ENCODE measurements at regions not wholly inside any gene's neighbourhood (a gene's known extent, or its start where the extent isn't known, plus 50 kb on each side); places are given as distances from the start of the nearest gene placed in this dataset.

DNA sequence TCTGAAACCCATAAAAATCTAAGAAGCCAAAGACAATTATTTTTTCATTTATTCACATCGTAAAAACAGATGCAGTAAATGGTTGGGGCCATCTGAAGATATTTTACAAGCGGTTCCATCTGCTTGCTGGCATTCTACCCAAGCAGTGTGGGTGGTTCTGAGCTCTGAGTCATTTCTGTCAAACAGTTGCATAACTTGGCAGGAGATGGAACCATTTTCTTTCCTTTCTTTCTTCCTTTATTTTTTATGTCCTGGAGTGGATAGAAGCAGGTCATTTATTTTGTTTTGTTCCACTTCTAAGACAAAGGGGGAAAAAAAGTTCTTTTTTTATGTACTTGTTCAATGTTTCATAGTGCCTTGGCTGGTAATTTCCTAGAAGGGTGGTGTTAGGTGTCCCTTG, 1151.9 kb upstream of the GOT2 start:
- Histone ChIP-seq H3K9me3 (ENCODE audit: control insufficient read depth, insufficient read depth, low read length) (no peaks in the 10 kb centered on the region), H3F3A (ENCODE audit: control insufficient read depth, insufficient read depth) (no peaks in the 10 kb centered on the region), H3K4me1 (ENCODE audit: control insufficient read depth, low read length) (no peaks in the 10 kb centered on the region), H3K27ac (ENCODE audit: low read depth, low read length) (no peak overlapping the region), H3K4me3 (ENCODE audit: low read length) (no peak overlapping the region), H3K4me2 (ENCODE audit: low read length) (no peak overlapping the region), H3K9me2 (replicated peaks; ENCODE audit: control insufficient read depth, low read length) (no peaks in the 10 kb centered on the region), H3K79me2 (ENCODE audit: control insufficient read depth, low read length) (no peaks in the 10 kb centered on the region), H3K36me3 (ENCODE audit: control insufficient read depth, low read length) (no peaks in the 10 kb centered on the region), H3K27me3 (ENCODE audit: control insufficient read depth, low read length) (no peaks in the 10 kb centered on the region), H4K20me1 (ENCODE audit: control insufficient read depth, insufficient read depth, low read depth, low read length) (no peaks in the 10 kb centered on the region)
- TF ChIP-seq, protein P1, sequence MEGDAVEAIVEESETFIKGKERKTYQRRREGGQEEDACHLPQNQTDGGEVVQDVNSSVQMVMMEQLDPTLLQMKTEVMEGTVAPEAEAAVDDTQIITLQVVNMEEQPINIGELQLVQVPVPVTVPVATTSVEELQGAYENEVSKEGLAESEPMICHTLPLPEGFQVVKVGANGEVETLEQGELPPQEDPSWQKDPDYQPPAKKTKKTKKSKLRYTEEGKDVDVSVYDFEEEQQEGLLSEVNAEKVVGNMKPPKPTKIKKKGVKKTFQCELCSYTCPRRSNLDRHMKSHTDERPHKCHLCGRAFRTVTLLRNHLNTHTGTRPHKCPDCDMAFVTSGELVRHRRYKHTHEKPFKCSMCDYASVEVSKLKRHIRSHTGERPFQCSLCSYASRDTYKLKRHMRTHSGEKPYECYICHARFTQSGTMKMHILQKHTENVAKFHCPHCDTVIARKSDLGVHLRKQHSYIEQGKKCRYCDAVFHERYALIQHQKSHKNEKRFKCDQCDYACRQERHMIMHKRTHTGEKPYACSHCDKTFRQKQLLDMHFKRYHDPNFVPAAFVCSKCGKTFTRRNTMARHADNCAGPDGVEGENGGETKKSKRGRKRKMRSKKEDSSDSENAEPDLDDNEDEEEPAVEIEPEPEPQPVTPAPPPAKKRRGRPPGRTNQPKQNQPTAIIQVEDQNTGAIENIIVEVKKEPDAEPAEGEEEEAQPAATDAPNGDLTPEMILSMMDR (IDR thresholded peaks at IDR 0.05; ENCODE audit: low read depth, low read length, poor library complexity, severe bottlenecking): no peak
- TF ChIP-seq EZH2phosphoT487 (IDR thresholded peaks at IDR 0.05; ENCODE audit: borderline replicate concordance, low read length): no peak

DNA sequence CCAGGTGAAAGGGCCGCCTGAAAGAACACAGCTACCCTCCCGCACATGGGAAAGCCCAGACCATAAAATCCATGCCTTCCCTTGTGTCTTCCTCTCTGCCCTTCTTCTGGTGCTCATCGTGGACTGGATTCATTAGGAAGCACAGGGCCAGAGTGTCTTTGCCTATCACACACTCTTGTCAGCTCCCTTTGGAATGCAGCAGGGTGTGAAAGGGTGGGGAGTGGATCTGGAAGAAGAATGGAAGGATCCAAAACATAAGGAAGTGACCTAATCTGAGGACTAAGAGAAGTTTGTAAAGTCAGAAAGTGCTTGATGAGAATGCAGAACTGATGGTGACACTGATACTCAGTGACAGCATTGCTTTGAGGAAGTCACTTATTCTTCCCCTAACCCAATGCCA, 1147.3 kb upstream of the GOT2 start:
- TF ChIP-seq EZH2phosphoT487 (IDR thresholded peaks at IDR 0.05; ENCODE audit: borderline replicate concordance, low read length): no peak
- TF ChIP-seq, protein P1 (IDR thresholded peaks at IDR 0.05; ENCODE audit: low read depth, low read length, poor library complexity, severe bottlenecking): no peak
- H3K79me2 ChIP-seq (ENCODE audit: control insufficient read depth, low read length): no peaks in the 10 kb centered on the region
- no peaks in the 10 kb centered on the region for H3K9me3 ChIP-seq (ENCODE audit: control insufficient read depth, insufficient read depth, low read length)
- no peaks in the 10 kb centered on the region for H3K27me3 ChIP-seq (ENCODE audit: control insufficient read depth, low read length)
- no peak overlapping the region for H3K4me2 ChIP-seq (ENCODE audit: low read length)
- H3K4me3 ChIP-seq (ENCODE audit: low read length): no peak overlapping the region
- H3K4me1 ChIP-seq (ENCODE audit: control insufficient read depth, low read length): no peaks in the 10 kb centered on the region
- H3K27ac ChIP-seq (ENCODE audit: low read depth, low read length): no peak overlapping the region
- no peaks in the 10 kb centered on the region for H4K20me1 ChIP-seq (ENCODE audit: control insufficient read depth, insufficient read depth, low read depth, low read length)
- no peaks in the 10 kb centered on the region for H3K36me3 ChIP-seq (ENCODE audit: control insufficient read depth, low read length)
- H3K9me2 ChIP-seq (replicated peaks; ENCODE audit: control insufficient read depth, low read length): no peaks in the 10 kb centered on the region
- no peaks in the 10 kb centered on the region for H3F3A ChIP-seq (ENCODE audit: control insufficient read depth, insufficient read depth)

DNA sequence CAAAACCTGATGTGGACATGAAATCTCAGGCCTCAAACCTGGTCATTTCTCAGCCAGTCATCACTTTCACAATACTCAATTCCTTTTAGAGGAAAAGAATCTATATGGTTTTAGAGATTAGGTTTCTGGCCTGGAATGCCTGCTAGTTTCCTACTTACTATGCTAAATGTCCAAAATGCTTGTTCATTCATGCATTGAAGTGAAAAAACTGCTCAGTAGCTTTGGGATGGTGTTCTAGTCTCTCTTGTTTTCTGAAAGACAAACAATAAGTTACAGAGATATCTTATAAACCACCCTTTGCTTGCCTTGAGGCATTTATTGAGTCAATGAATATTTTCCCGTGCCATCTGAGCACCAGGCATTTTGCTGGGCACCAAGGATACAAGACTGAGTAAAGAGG, 1146.5 kb upstream of the GOT2 start:
- Histone ChIP-seq H4K20me1 (ENCODE audit: control insufficient read depth, insufficient read depth, low read depth, low read length) (no peaks in the 10 kb centered on the region), H3K27me3 (ENCODE audit: control insufficient read depth, low read length) (no peaks in the 10 kb centered on the region), H3K79me2 (ENCODE audit: control insufficient read depth, low read length) (no peaks in the 10 kb centered on the region), H3K4me2 (ENCODE audit: low read length) (no peak overlapping the region), H3F3A (ENCODE audit: control insufficient read depth, insufficient read depth) (no peaks in the 10 kb centered on the region), H3K27ac (ENCODE audit: low read depth, low read length) (no peak overlapping the region), H3K4me1 (ENCODE audit: control insufficient read depth, low read length) (no peaks in the 10 kb centered on the region), H3K36me3 (ENCODE audit: control insufficient read depth, low read length) (no peaks in the 10 kb centered on the region), H3K9me2 (replicated peaks; ENCODE audit: control insufficient read depth, low read length) (no peaks in the 10 kb centered on the region), H3K4me3 (ENCODE audit: low read length) (no peak overlapping the region), H3K9me3 (ENCODE audit: control insufficient read depth, insufficient read depth, low read length) (no peaks in the 10 kb centered on the region)
- TF ChIP-seq, protein P1 (IDR thresholded peaks at IDR 0.05; ENCODE audit: low read depth, low read length, poor library complexity, severe bottlenecking): no peak
- TF ChIP-seq EZH2phosphoT487 (IDR thresholded peaks at IDR 0.05; ENCODE audit: borderline replicate concordance, low read length): no peak

DNA sequence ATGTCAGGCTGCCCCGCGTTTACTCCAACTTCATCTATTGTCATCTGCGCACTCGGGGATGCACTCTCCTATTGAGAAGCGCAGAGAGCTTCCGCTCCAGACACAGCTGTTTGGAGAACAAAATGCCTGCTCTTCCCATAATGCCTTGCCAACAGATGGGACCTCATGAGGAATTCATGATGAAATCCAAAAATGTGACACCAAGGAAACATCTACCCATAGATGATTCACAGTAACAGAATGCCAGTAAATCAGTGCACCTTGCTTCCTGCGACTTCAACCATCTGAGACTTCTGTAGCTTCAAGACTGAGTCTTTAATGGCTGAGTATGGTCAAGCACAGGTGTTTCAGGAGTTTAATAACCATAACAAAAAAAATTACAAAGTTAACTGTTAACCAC, 1144.9 kb upstream of the GOT2 start:
- Histone ChIP-seq H3F3A (ENCODE audit: control insufficient read depth, insufficient read depth) (no peaks in the 10 kb centered on the region), H3K79me2 (ENCODE audit: control insufficient read depth, low read length) (no peaks in the 10 kb centered on the region), H3K4me1 (ENCODE audit: control insufficient read depth, low read length) (no peaks in the 10 kb centered on the region), H4K20me1 (ENCODE audit: control insufficient read depth, insufficient read depth, low read depth, low read length) (no peaks in the 10 kb centered on the region), H3K9me3 (ENCODE audit: control insufficient read depth, insufficient read depth, low read length) (no peaks in the 10 kb centered on the region), H3K27me3 (ENCODE audit: control insufficient read depth, low read length) (no peaks in the 10 kb centered on the region), H3K4me2 (ENCODE audit: low read length) (no peak overlapping the region), H3K36me3 (ENCODE audit: control insufficient read depth, low read length) (no peaks in the 10 kb centered on the region), H3K27ac (ENCODE audit: low read depth, low read length) (no peak overlapping the region), H3K9me2 (replicated peaks; ENCODE audit: control insufficient read depth, low read length) (no peaks in the 10 kb centered on the region), H3K4me3 (ENCODE audit: low read length) (no peak overlapping the region)
- no peak for TF ChIP-seq EZH2phosphoT487 (IDR thresholded peaks at IDR 0.05; ENCODE audit: borderline replicate concordance, low read length)
- TF ChIP-seq, protein P1 (IDR thresholded peaks at IDR 0.05; ENCODE audit: low read depth, low read length, poor library complexity, severe bottlenecking): no peak

Measured in DOHH2 (cell line).